ENCODE measurements at regions not wholly inside any gene's neighbourhood (a gene's known extent, or its start where the extent isn't known, plus 50 kb on each side); places are given as distances from the start of the nearest gene placed in this dataset.

DNA sequence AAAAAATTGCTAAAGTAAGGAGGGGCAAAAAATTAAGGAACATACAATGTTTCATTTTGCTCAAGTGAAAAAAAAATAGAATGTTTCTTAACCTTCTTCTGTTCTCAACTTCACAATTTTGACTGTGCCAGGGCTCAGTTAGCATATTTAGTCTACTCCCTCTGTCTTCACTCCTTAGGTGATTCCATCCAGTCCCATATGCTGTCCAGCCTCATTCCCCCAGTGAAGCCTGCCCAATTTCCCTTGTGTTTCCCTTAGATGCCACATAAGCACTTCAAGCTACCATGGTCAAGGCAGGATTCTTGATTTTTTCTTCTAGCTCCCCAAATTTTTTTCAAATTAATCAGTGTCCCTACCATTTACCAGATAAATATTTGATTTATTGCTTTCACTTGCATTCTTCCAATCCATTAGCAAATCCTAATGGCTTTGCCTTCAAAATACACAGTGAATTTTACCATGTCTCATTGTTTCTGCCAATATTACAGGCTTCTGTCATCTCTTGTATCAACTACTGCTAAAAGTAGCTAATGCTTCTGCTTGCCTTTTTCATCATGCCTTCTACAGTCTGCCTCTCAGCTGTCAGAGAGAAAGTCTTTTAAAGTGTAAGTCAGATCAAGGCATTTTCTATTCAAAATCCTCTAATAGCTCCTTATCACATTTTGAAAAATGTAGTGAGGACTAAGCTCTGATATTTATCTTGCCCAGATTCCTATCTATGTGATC lies 166.8 kb downstream of the MACC1 start:
- H3K9me3 ChIP-seq, result no peaks in the 10 kb centered on the region
- TF ChIP-seq, protein P1, sequence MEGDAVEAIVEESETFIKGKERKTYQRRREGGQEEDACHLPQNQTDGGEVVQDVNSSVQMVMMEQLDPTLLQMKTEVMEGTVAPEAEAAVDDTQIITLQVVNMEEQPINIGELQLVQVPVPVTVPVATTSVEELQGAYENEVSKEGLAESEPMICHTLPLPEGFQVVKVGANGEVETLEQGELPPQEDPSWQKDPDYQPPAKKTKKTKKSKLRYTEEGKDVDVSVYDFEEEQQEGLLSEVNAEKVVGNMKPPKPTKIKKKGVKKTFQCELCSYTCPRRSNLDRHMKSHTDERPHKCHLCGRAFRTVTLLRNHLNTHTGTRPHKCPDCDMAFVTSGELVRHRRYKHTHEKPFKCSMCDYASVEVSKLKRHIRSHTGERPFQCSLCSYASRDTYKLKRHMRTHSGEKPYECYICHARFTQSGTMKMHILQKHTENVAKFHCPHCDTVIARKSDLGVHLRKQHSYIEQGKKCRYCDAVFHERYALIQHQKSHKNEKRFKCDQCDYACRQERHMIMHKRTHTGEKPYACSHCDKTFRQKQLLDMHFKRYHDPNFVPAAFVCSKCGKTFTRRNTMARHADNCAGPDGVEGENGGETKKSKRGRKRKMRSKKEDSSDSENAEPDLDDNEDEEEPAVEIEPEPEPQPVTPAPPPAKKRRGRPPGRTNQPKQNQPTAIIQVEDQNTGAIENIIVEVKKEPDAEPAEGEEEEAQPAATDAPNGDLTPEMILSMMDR (IDR thresholded peaks at IDR 0.05), result no peak
- H3K4me1 ChIP-seq, result no peaks in the 10 kb centered on the region
- ATAC-seq (no peak), DNase-seq (no peak)
- intact Hi-C loops (cut with DNase I), result no loop called here
- H3K27ac ChIP-seq, result no peak overlapping the region
- no peaks in the 10 kb centered on the region for H3K27me3 ChIP-seq (ENCODE audit: low read depth)
- no peaks in the 10 kb centered on the region for H3K36me3 ChIP-seq
- H3K4me3 ChIP-seq, result no peak overlapping the region

DNA sequence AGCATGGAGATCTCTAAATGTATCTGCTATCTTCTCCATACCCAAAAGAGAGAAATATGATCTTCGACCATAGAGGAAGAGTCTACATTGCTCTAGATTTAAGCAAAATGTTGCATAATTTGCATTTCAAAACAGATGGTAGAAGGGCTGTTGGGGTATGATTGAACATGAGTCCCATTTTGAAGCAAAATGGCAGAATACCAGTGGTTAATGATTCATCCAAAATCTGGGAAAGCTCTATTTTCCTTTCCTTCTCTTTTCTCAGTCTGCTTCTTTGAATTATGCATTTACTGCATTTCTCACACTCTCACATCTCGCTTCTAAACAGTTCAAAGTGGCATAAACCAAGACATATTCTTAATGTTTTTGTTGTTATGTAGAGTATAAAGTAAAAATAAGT lies 178.5 kb downstream of the MACC1 start:
- H3K9me3 ChIP-seq, result no peaks in the 10 kb centered on the region
- H3K4me3 ChIP-seq, result no peak overlapping the region
- no peak overlapping the region for H3K27ac ChIP-seq
- H3K4me1 ChIP-seq, result no peaks in the 10 kb centered on the region
- intact Hi-C loops (cut with DNase I), result no loop called here
- no peak for DNase-seq
- no peaks in the 10 kb centered on the region for H3K27me3 ChIP-seq (ENCODE audit: low read depth)
- no peak for ATAC-seq
- H3K36me3 ChIP-seq, result no peaks in the 10 kb centered on the region
- TF ChIP-seq, protein P1 (IDR thresholded peaks at IDR 0.05), result no peak

DNA sequence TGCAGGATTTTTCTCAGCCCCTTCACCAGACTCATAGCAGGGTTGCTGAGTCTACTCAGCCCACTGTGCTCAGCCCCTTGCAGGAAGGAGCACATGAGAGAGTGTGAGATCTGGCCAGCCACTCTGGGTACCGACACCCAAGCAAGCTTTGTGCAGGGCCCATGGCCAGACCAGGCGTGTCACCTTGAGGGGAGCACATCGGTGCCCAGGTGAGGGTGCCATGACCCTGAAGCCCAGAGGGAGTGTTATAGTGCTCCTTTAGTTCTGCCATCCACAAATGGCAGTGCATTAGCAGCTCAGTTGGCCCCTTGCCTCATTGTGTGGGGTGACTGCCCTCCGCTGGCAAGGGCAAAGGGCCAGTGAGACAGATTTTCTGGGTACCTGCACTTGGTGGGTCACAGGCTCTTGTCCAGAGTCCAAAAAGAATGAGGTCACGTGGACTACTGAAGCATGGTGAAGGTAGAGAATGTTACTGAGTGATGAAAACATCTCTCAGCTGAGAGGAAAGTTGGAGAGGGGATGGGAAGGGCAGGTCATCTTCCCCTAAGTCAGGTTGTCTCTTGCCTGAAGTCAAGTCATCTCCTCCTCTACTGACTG lies 181.8 kb downstream of the MACC1 start:
- intact Hi-C loops (cut with DNase I), result no loop called here
- DNase-seq, result no peak

DNA sequence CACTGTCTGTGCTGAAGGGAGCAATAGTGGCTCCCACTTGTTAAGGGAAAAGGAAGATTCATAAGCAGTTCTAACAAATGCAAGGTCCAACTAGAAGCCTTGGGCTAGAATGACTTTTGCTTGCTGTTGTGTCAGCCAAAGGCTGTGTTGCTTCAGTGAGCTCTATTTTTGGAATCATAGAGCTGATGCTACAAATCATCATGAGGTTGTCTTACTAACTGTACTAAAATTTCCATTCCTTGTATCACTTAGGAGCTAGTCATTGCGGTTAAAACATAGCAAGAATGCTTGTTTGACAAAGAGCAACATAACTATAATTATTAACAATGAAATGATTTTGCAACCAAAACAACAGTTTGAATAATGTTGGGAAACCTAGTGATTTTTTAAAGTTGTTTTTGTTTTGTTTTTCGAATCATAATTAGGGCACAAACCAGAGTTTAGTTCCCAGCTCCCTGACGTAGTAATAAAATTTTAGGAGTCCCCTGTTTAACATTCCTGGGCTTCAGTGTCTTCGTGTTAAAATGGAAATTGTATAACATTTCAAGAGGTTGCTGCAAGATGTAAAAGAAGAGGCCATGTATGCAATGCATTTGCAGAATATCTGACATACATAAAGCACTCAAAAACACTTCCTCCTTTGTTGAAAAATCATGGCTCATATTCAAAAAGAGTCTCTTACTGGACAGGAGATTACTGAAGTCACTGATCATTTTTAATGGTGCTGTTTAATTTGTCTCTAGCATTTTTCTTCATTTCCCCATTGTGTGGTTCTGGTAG lies 183.4 kb downstream of the MACC1 start:
- ATAC-seq (no peak), DNase-seq (no peak)

More for the DNA sequence above, 181.8 kb downstream of the MACC1 start:
- no peak overlapping the region for H3K4me3 ChIP-seq
- no peaks in the 10 kb centered on the region for H3K9me3 ChIP-seq
- TF ChIP-seq, protein P1 (IDR thresholded peaks at IDR 0.05), result no peak
- H3K27me3 ChIP-seq (ENCODE audit: low read depth), result no peaks in the 10 kb centered on the region
- no peaks in the 10 kb centered on the region for H3K4me1 ChIP-seq
- peak in 1 of 2 donors; percentile 28 for ATAC-seq
- H3K36me3 ChIP-seq, result no peaks in the 10 kb centered on the region
- no peak overlapping the region for H3K27ac ChIP-seq

DNA sequence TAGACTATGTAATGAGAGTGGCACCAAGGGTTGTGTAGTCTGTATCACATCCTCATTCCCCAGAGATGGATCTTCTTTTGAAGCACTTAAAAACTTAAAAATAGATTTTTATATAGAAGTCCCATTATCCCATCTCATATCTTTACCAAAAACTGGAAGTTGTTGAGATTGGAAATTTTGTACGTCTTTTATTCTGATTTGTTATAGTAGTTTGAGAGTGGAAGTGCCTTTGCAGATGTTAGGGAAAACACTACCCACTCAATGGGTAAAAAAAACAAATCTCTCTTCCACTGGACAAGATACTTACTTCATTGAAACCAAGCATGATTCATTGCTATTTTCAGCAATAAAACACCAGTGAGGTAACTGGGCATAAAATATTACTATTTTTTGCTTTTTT lies 184.4 kb downstream of the MACC1 start:
- H3K27me3 ChIP-seq (ENCODE audit: low read depth), result no peaks in the 10 kb centered on the region
- no peak overlapping the region for H3K27ac ChIP-seq
- no peak overlapping the region for H3K4me3 ChIP-seq
- TF ChIP-seq, protein P1 (IDR thresholded peaks at IDR 0.05), result no peak
- DNase-seq (no peak), ATAC-seq (no peak)
- intact Hi-C loops (cut with DNase I), result no loop called here
- no peaks in the 10 kb centered on the region for H3K36me3 ChIP-seq
- no peaks in the 10 kb centered on the region for H3K9me3 ChIP-seq
- no peaks in the 10 kb centered on the region for H3K4me1 ChIP-seq

More for the DNA sequence above, 183.4 kb downstream of the MACC1 start:
- intact Hi-C loops (cut with DNase I), result no loop called here
- TF ChIP-seq, protein P1 (IDR thresholded peaks at IDR 0.05), result no peak
- Histone ChIP-seq H3K27me3 (ENCODE audit: low read depth) (no peaks in the 10 kb centered on the region), H3K36me3 (no peaks in the 10 kb centered on the region), H3K27ac (no peak overlapping the region), H3K4me3 (no peak overlapping the region), H3K9me3 (no peaks in the 10 kb centered on the region), H3K4me1 (no peaks in the 10 kb centered on the region)
